H9 (cell line): ENCODE measurements at regions not wholly inside any gene's neighbourhood (a gene's known extent, or its start where the extent isn't known, plus 50 kb on each side); places are given as distances from the start of the nearest gene placed in this dataset.

ENCODE experiments used
- DNase-seq: peaks from one replicate; pipeline ENCODE4 v3.0.0-alpha.2; 2017
- H2AFZ ChIP-seq: one replicate; pipeline ENCODE4 v1.6.1; 2013; ENCODE audit warnings: mild to moderate bottlenecking, low read length, control low read depth, moderate library complexity
- H2AK5ac ChIP-seq: 2 replicates; pipeline ENCODE4 v1.6.1; 2013; ENCODE audit warnings: low read length, control low read depth, mixed read lengths; ENCODE audit not compliant: insufficient read length
- H2BK120ac ChIP-seq: one replicate; pipeline ENCODE4 v1.6.1; 2013; ENCODE audit warnings: low read depth, mild to moderate bottlenecking, low read length, control low read depth, inconsistent platforms; ENCODE audit not compliant: poor library complexity, severe bottlenecking
- H2BK12ac ChIP-seq: 2 replicates; pipeline ENCODE4 v1.6.1; 2013; ENCODE audit warnings: low read length, control low read depth, mixed read lengths, low read depth; ENCODE audit not compliant: insufficient read length
- H2BK15ac ChIP-seq: 2 replicates; pipeline ENCODE4 v1.6.1; 2013; ENCODE audit warnings: low read depth, low read length, control low read depth
- H2BK20ac ChIP-seq: one replicate; pipeline ENCODE4 v1.6.1; 2013; ENCODE audit warnings: low read depth, mild to moderate bottlenecking, low read length, control low read depth, inconsistent platforms; ENCODE audit not compliant: poor library complexity, severe bottlenecking
- H2BK5ac ChIP-seq: 2 replicates; pipeline ENCODE4 v1.6.1; 2013; ENCODE audit warnings: low read length, control low read depth, mixed read lengths; ENCODE audit not compliant: insufficient read length
- H3K14ac ChIP-seq: 2 replicates; pipeline ENCODE4 v1.6.1; 2013; ENCODE audit warnings: low read length, control low read depth; ENCODE audit not compliant: insufficient read depth
- H3K18ac ChIP-seq: 2 replicates; pipeline ENCODE4 v1.6.1; 2013; ENCODE audit warnings: low read depth, mild to moderate bottlenecking, mixed read lengths, low read length, control low read depth; ENCODE audit not compliant: insufficient read length
- H3K23ac ChIP-seq: 2 replicates; pipeline ENCODE4 v1.6.1; 2013; ENCODE audit warnings: low read length, control low read depth, mixed read lengths, low read depth; ENCODE audit not compliant: insufficient read length
- H3K23me2 ChIP-seq: 2 replicates; pipeline ENCODE4 v1.6.1; 2013; ENCODE audit warnings: low read depth, mild to moderate bottlenecking, mixed read lengths, low read length, control low read depth; ENCODE audit not compliant: insufficient read length, poor library complexity, severe bottlenecking
- H3K27ac ChIP-seq: 2 replicates; pipeline ENCODE4 v1.5.1; 2013; ENCODE audit warnings: low read length, control low read depth, mixed read lengths, low read depth; ENCODE audit not compliant: insufficient read length
- H3K27me3 ChIP-seq: 2 replicates; pipeline ENCODE4 v1.6.1; 2013; ENCODE audit warnings: low read length, control low read depth, inconsistent platforms; ENCODE audit not compliant: insufficient read depth
- H3K4ac ChIP-seq: 2 replicates; pipeline ENCODE4 v1.6.1; 2013; ENCODE audit warnings: low read depth, mild to moderate bottlenecking, control low read depth, inconsistent platforms, low read length, moderate library complexity
- H3K4me1 ChIP-seq: 2 replicates; pipeline ENCODE4 v1.6.1; 2013; ENCODE audit warnings: low read length, control low read depth, inconsistent platforms; ENCODE audit not compliant: insufficient read depth
- H3K4me2 ChIP-seq: 2 replicates; pipeline ENCODE4 v1.6.1; 2013; ENCODE audit warnings: low read length, control low read depth, mixed read lengths; ENCODE audit not compliant: insufficient read length, insufficient read depth
- H3K56ac ChIP-seq: 2 replicates; pipeline ENCODE4 v1.6.1; 2013; ENCODE audit warnings: low read depth, mild to moderate bottlenecking, mixed read lengths, low read length, control low read depth; ENCODE audit not compliant: insufficient read length
- H3K79me1 ChIP-seq: 2 replicates; pipeline ENCODE4 v1.6.1; 2013; ENCODE audit warnings: low read depth, mild to moderate bottlenecking, moderate library complexity, low read length, control low read depth, inconsistent platforms; ENCODE audit not compliant: insufficient read depth, poor library complexity, severe bottlenecking
- H3K79me2 ChIP-seq: 2 replicates; pipeline ENCODE4 v1.6.1; 2013; ENCODE audit warnings: low read length, control low read depth, inconsistent platforms; ENCODE audit not compliant: insufficient read depth
- H3K9ac ChIP-seq: 2 replicates; pipeline ENCODE4 v1.6.1; 2013; ENCODE audit warnings: low read length, control low read depth, mixed read lengths; ENCODE audit not compliant: insufficient read length; ENCODE audit errors: extremely low read depth
- H3K9me3 ChIP-seq: one replicate; pipeline ENCODE4 v1.6.1; 2013; ENCODE audit warnings: low read depth, low read length, inconsistent platforms; ENCODE audit not compliant: control insufficient read depth
- H3T11ph ChIP-seq: one replicate; pipeline ENCODE4 v1.6.1; 2013; ENCODE audit warnings: mild to moderate bottlenecking, low read length, control low read depth, inconsistent platforms
- H4K20me1 ChIP-seq: one replicate; pipeline ENCODE4 v1.6.1; 2013; ENCODE audit not compliant: control insufficient read depth, insufficient read length, insufficient read depth
- H4K5ac ChIP-seq: 2 replicates; pipeline ENCODE4 v1.6.1; 2013; ENCODE audit warnings: low read depth, mild to moderate bottlenecking, mixed read lengths, low read length, control low read depth; ENCODE audit not compliant: insufficient read length
- H4K8ac ChIP-seq: replicated peaks from 2 replicates; pipeline ENCODE4 v1.6.1; 2013; ENCODE audit warnings: low read length, control low read depth, mixed read lengths, low read depth; ENCODE audit not compliant: insufficient read length
- H4K91ac ChIP-seq: 2 replicates; pipeline ENCODE4 v1.6.1; 2013; ENCODE audit warnings: low read depth, mild to moderate bottlenecking, moderate library complexity, mixed read lengths, low read length, control low read depth; ENCODE audit not compliant: insufficient read length
- H3K27ac Mint-ChIP-seq, 3 experiments: 2 replicates in 2 of 3; 3 replicates in 1 of 3; pipeline ENCODE4 v1.8.0; 2020 to 2021; ENCODE audit warnings: mixed read lengths in 3 of 3, mild to moderate bottlenecking in 1 of 3, moderate library complexity in 1 of 3
- H3K27me3 Mint-ChIP-seq: 2 replicates; pipeline ENCODE4 v1.8.0; 2021; ENCODE audit warnings: low read depth, mild to moderate bottlenecking, moderate library complexity, mixed read lengths
- H3K36me3 Mint-ChIP-seq, 3 experiments: 2 replicates in 2 of 3; 3 replicates in 1 of 3; pipeline ENCODE4 v1.8.0; 2020 to 2021; ENCODE audit warnings: low read depth in 3 of 3, mixed read lengths in 3 of 3; ENCODE audit not compliant: insufficient read depth in 1 of 3
- H3K4me1 Mint-ChIP-seq, 2 experiments: 2 replicates each; pipeline ENCODE4 v1.8.0; 2020; ENCODE audit warnings: mixed read lengths in 2 of 2
- H3K4me3 Mint-ChIP-seq, 2 experiments: 2 replicates in 1 of 2; 3 replicates in 1 of 2; pipeline ENCODE4 v1.8.0; 2020 to 2021; ENCODE audit warnings: mild to moderate bottlenecking in 2 of 2, mixed read lengths in 2 of 2, moderate library complexity in 1 of 2
- H3K9me3 Mint-ChIP-seq, 2 experiments: 2 replicates in 1 of 2; 3 replicates in 1 of 2; pipeline ENCODE4 v1.8.0; 2020; ENCODE audit warnings: mild to moderate bottlenecking in 2 of 2, mixed read lengths in 2 of 2, moderate library complexity in 1 of 2
- WGBS: extraction: QIAGEN DNeasy Blood & Tissue Kit; methylation state at CpG from one replicate; pipeline ENCODE4 v1.1.7; 2013; ENCODE audit warnings: missing lambda C conversion rate, low lambda C conversion rate, mixed read lengths; ENCODE audit not compliant: insufficient read length; ENCODE audit errors: extremely low coverage; 5-methylcytosine and 5-hydroxymethylcytosine counted together
- TF ChIP-seq, protein P1 (sequence below): fragments of 200-600 bp; sonication (generic); conservative IDR thresholded peaks from 3 replicates; pipeline ENCODE4 v1.8.0; 2021; ENCODE audit warnings: antibody characterized with exemption, mild to moderate bottlenecking

DNA sequence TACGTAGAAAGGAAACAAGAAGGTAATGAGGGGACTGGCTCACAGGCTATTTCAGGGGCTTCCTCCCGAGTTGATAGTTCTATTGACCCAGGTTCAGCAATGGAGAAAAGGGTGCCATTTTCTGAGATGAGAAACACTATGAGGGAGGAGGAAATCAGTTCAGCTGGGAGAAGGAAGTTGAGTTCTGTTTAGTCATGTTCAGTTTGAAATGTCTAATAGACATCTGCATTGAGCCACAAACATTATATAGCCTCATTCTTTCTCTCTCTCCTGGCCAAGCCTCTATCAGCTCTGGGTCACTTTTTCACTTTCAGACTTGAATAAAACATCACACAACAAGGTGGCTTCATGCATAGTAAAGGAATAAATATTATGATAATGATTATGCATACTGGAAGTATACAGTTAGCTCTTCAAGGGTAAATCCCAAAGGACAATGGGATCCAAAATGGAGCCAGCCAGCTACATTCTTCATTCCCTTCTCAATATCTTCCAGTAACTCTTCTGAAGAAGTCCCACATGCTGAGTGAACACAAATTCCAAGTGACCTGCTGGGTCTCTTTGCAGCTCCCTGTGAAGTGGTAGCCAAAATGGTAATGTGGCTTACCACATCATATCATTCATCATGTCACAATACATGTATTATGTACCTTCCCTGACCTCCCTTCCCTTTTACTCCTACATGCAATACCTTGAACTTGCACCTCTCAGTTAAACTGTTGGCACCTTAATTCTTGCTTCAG is 80.9 kb upstream of the CD44 start:
- TF ChIP-seq, protein P1, sequence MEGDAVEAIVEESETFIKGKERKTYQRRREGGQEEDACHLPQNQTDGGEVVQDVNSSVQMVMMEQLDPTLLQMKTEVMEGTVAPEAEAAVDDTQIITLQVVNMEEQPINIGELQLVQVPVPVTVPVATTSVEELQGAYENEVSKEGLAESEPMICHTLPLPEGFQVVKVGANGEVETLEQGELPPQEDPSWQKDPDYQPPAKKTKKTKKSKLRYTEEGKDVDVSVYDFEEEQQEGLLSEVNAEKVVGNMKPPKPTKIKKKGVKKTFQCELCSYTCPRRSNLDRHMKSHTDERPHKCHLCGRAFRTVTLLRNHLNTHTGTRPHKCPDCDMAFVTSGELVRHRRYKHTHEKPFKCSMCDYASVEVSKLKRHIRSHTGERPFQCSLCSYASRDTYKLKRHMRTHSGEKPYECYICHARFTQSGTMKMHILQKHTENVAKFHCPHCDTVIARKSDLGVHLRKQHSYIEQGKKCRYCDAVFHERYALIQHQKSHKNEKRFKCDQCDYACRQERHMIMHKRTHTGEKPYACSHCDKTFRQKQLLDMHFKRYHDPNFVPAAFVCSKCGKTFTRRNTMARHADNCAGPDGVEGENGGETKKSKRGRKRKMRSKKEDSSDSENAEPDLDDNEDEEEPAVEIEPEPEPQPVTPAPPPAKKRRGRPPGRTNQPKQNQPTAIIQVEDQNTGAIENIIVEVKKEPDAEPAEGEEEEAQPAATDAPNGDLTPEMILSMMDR, result no peak
- Mint-ChIP-seq H3K4me1 (peaks cover 5 to 10% of the 10 kb centered on the region in 2 experiments; a peak in 2 of 4 replicates), H3K27me3 (no peaks in the 10 kb centered on the region; the same call in 1 of the 2 replicates)

More for the DNA sequence above, 80.9 kb upstream of the CD44 start:
- Histone ChIP-seq H3K4me2 (no peak overlapping the region), H2AFZ (no peak overlapping the region), H4K91ac (no peak overlapping the region), H2BK5ac (no peak overlapping the region), H3K79me2 (no peaks in the 10 kb centered on the region), H2BK15ac (no peak overlapping the region), H4K5ac (no peak overlapping the region), H2BK120ac (no peak overlapping the region), H3T11ph (no peak overlapping the region), H3K27me3 (no peaks in the 10 kb centered on the region), H4K20me1 (no peaks in the 10 kb centered on the region), H3K9me3 (no peaks in the 10 kb centered on the region), H3K27ac (no peak overlapping the region), H3K14ac (no peak overlapping the region), H3K79me1 (no peaks in the 10 kb centered on the region), H3K23me2 (no peaks in the 10 kb centered on the region), H2AK5ac (no peak overlapping the region), H4K8ac (no peak overlapping the region), H2BK12ac (no peak overlapping the region), H3K23ac (no peak overlapping the region), H2BK20ac (no peak overlapping the region), H3K56ac (no peak overlapping the region), H3K18ac (no peak overlapping the region), H3K4ac (no peak overlapping the region), H3K4me1 (no peaks in the 10 kb centered on the region), H3K9ac (no peak overlapping the region)
- H3K36me3 Mint-ChIP-seq, result no peaks in the 10 kb centered on the region
- no peaks in the 10 kb centered on the region; a peak in 1 of 5 replicates for H3K9me3 Mint-ChIP-seq
- no CpG with 5 or more reads among the region's 2 CpGs for WGBS
- DNase-seq, result no peak
- no peak overlapping the region for H3K27ac Mint-ChIP-seq
- no peak overlapping the region for H3K4me3 Mint-ChIP-seq
